ENCODE measurements at regions not wholly inside any gene's neighbourhood (a gene's known extent, or its start where the extent isn't known, plus 50 kb on each side); places are given as distances from the start of the nearest gene placed in this dataset.

- no peaks in the 10 kb centered on the region for H3K4me1 Mint-ChIP-seq
- no peaks in the 10 kb centered on the region for H3K9me3 Mint-ChIP-seq
- H3K36me3 Mint-ChIP-seq (ENCODE audit: low read depth): no peaks in the 10 kb centered on the region
- no peak for DNase-seq (ENCODE audit: low read depth, low spot score)
- H3K27me3 Mint-ChIP-seq (ENCODE audit: low read depth): no peaks in the 10 kb centered on the region
- no peak overlapping the region for H3K27ac Mint-ChIP-seq (ENCODE audit: unreplicated experiment)
- H3K4me3 Mint-ChIP-seq: no peak overlapping the region
- TF ChIP-seq CTCF (conservative IDR thresholded peaks at IDR 0.05): no peak
Observed at GRCh38 chr4:79620617-79621016, 212.6 kb upstream of the GK2 start.

- H3K27ac Mint-ChIP-seq (ENCODE audit: unreplicated experiment): no peak overlapping the region
- H3K4me3 Mint-ChIP-seq: no peak overlapping the region
- no peaks in the 10 kb centered on the region for H3K36me3 Mint-ChIP-seq (ENCODE audit: low read depth)
- TF ChIP-seq CTCF (conservative IDR thresholded peaks at IDR 0.05): no peak
- no peaks in the 10 kb centered on the region for H3K9me3 Mint-ChIP-seq
- DNase-seq (ENCODE audit: low read depth, low spot score): no peak
- H3K27me3 Mint-ChIP-seq (ENCODE audit: low read depth): no peaks in the 10 kb centered on the region
- no peaks in the 10 kb centered on the region for H3K4me1 Mint-ChIP-seq
Observed at GRCh38 chr4:79613269-79613935, 205.4 kb upstream of the GK2 start.

GRCh38 chr4:79611026-79611425, 203.0 kb upstream of the GK2 start:
- Mint-ChIP-seq H3K27ac (ENCODE audit: unreplicated experiment) (no peak overlapping the region), H3K4me3 (no peak overlapping the region)

GRCh38 chr4:79609817-79610216, 201.8 kb upstream of the GK2 start:
- Mint-ChIP-seq H3K4me3 (no peak overlapping the region), H3K4me1 (no peaks in the 10 kb centered on the region), H3K27ac (ENCODE audit: unreplicated experiment) (no peak overlapping the region), H3K36me3 (ENCODE audit: low read depth) (no peaks in the 10 kb centered on the region), H3K27me3 (ENCODE audit: low read depth) (no peaks in the 10 kb centered on the region), H3K9me3 (no peaks in the 10 kb centered on the region)
- no peak for TF ChIP-seq CTCF (conservative IDR thresholded peaks at IDR 0.05)
- no peak for DNase-seq (ENCODE audit: low read depth, low spot score)

More at GRCh38 chr4:79611026-79611425, 203.0 kb upstream of the GK2 start:
- no peak for DNase-seq (ENCODE audit: low read depth, low spot score)
- Mint-ChIP-seq H3K36me3 (ENCODE audit: low read depth) (no peaks in the 10 kb centered on the region), H3K4me1 (no peaks in the 10 kb centered on the region), H3K27me3 (ENCODE audit: low read depth) (no peaks in the 10 kb centered on the region), H3K9me3 (no peaks in the 10 kb centered on the region)
- TF ChIP-seq CTCF (conservative IDR thresholded peaks at IDR 0.05): no peak

GRCh38 chr4:79607979-79608378, 200.0 kb upstream of the GK2 start:
- Mint-ChIP-seq H3K27me3 (ENCODE audit: low read depth) (no peaks in the 10 kb centered on the region), H3K27ac (ENCODE audit: unreplicated experiment) (no peak overlapping the region), H3K36me3 (ENCODE audit: low read depth) (no peaks in the 10 kb centered on the region), H3K4me3 (no peak overlapping the region), H3K9me3 (no peaks in the 10 kb centered on the region), H3K4me1 (no peaks in the 10 kb centered on the region)
- no peak for DNase-seq (ENCODE audit: low read depth, low spot score)
- TF ChIP-seq CTCF (conservative IDR thresholded peaks at IDR 0.05): no peak
